ENCODE measurements at regions not wholly inside any gene's neighbourhood (a gene's known extent, or its start where the extent isn't known, plus 50 kb on each side); places are given as distances from the start of the nearest gene placed in this dataset.

DNA sequence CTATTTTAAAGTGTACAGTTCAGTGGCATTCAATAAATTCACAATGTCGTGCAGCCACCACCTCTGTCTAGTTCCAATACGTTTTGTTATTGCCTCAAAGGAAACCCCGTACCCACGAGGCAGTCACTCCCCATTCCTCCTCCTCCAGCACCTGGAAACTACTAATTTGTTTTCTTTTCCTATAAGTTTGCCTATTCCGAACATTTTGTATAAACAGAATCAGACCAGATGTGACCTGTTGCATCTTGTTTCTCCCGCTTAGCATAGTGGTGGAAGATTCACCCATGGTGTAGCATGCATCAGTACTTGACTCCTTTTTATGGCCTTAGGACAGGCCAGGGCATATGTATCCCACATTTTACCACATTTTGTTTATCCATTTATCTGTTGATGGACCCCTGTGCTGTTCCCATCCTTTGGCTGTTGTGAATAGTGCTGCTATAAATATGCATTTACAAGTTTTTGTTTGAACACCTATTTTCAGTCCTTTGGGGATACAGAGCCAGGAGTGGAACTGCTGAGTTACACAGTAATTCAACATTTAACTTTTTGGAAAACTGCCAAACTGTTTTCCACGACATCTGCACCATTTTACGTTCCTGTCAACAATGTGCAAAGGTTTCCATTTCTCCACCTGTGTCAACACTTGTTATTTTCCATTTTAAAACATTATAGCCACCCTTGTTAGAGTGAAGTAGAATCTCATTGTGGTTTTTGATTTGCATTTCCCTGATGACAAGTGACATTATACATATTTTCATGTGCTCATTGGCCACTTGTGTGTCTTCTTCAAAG lies 57.8 kb upstream of the STX18 start:
- DNase-seq (ENCODE audit: low spot score): no peak

DNA sequence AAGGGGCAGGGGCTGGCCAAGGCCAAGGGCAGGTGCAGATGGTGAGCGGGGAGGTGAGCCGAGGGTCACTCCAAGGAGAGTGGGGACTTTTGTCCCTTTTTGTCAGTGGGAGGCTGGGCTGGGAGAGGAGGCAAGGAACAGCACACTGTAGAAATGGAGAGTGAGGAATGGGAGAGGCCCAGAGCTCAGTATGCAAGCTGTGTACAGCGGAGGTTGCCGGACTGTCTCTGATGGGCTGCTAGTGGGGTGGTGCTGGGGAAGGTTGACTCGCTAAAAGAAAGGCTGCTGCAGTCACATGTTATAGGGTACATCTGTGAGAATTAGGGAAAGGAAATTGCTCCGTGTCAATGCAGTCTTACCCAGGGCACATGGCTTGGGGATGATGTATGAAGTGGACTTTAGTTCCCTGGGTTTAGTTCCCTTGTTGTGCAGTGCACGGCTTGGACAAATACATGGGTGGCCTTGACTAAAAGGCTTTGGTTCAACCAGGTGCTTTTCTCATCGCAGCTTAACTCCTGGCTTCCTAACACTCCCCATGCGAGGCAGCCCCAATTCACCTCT lies 57.1 kb upstream of the STX18 start:
- no peak for DNase-seq (ENCODE audit: low spot score)

DNA sequence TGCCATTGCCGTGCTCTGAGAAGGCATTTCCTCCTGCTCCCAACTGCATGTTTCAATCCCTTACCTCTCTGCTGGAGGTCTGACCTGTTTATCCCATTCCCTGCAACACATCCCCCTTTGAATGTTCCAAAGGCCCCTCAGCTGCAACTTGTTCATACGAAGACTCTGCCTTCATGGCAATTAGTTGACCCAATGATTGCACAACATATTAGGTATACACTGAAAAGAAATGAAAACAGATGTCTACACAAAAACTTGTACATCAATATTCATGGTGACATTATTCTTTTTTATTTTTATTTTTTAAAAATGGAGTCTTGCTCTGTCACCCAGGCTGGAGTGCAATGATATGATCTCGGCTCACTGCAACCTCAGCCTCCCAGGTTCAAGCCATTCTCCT lies 54.9 kb upstream of the STX18 start:
- no peak for DNase-seq (ENCODE audit: low spot score)

DNA sequence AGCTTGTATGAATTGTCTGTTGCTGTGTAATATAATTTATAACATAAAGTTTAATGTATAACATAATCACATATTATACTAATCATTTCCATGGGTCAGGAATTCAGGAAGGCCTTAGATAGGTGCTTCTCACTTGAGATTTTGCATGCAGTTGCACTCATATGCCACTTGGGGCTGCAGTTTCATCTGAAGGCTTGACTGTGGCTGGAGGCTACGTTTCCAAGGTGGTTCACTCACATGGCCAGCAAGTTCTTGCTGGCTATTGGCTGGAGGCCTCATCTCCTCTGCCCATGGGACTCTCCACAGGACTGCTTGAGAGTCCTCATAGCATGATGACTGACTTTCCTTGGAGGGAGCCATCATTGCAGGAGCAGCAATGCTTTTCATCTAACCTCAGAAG lies 53.4 kb upstream of the STX18 start:
- DNase-seq (ENCODE audit: low spot score): no peak

DNA sequence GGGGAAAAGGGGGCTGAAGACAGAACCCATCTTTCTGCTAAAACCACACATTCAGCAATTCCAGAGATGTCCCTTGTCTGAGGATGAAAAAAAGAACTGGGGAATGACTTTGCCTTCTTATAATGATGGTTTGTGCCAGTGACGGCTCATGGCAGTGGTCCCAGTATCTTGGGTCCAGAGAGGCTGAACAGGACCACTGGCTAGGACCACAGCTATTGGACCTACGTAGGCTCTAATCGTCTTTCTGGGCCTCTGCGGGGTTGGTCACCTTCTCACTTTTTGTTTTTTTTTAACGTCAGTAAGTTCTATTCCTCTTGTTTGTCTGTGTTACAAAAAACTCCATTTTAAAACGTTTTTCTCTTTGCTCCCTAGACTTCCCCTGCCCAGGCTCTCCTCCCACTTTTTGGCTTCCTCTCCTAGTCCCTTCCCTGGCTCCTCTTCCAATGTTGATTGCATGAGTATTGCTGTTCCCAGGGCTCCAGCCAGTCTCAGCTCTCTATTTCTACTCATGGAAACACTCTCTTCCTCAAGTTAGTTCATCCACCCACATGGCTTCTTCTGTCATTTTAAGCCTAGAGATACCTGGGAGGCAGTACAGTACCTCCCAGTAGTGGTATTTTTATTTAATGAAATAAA lies 52.6 kb upstream of the STX18 start:
- no peak for DNase-seq (ENCODE audit: low spot score)

DNA sequence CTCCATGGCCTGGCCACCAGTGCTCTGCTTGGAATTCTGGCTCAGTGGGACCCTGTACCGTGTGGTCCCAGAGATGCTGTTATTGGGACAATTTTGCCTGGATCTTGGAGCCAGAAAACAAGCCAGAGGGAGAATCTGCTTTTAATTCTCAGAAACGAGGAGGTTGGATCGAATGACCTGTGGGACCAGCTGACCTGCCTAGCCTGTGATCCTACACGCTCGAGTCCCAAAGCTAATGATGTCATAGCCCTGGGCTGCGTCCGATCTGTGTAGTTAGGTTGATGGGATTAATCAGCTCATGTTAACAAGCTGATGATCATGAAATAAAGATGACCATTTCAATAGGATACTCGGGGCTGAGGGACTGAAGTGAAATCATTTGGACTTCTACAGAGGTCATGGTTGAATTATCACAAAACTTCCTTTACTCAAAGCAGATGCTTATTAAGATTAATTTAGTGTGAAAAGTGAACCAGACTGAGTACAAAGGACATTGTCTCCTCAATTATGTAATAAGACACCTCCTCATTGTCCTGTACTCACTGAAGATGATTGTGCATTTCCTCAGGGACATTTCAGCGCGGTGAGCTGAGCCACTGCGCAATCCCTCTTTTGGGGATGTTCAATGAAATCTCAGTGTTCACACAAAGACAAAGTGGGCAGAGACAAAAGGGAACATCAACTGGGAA lies 51.9 kb upstream of the STX18 start:
- DNase-seq (ENCODE audit: low spot score): no peak

DNA sequence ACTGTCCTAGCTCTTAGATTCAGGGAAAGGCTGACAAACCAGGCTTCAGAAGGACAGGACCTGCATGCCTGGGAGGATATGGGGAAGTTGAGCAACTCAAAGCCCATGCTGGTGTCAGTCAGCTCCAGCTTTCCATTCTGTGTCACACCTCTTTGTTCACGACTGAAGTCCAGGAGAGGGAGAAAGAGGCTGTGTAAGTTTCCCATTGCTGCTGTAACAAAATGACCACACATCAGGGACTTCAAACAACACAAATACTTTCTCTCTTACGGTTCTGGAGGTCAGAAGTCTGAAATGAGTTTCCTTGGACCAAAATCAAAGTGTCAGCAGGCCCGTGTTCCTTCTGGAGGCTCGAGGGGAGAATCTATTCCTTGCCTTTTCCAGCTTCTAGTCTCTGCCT lies 50.6 kb upstream of the STX18 start:
- DNase-seq (ENCODE audit: low spot score): no peak

Data from iPS-NIHi11 (cell line).